AG04449 (cell line): ENCODE measurements at regions not wholly inside any gene's neighbourhood (a gene's known extent, or its start where the extent isn't known, plus 50 kb on each side); places are given as distances from the start of the nearest gene placed in this dataset.

Experiments
- CTCF ChIA-PET: fragments of 350-600 bp; formaldehyde crosslinking; extraction: SDS; loops from one replicate; lab custom pipeline; 2021; ENCODE audit warnings: antibody characterized with exemption; lab: Yijun Ruan, JAX
- POLR2A ChIA-PET: fragments of 400-600, 350-600 bp; formaldehyde crosslinking; extraction: SDS; loops from one replicate; lab custom pipeline; 2020; ENCODE audit warnings: antibody characterized with exemption, inconsistent platforms; lab: Yijun Ruan, JAX
- DNase-seq: peaks from one replicate; pipeline ENCODE4 v3.0.0-alpha.2; 2010; ENCODE audit warnings: low read depth, low spot score
- H3K4me3 ChIP-seq: 2 replicates; pipeline ENCODE4 v1.5.1; 2011; ENCODE audit warnings: low read depth, mild to moderate bottlenecking, control low read depth, low read length
- TF ChIP-seq, protein P1 (sequence below): IDR thresholded peaks from one replicate; pipeline ENCODE4 v1.5.1; 2011; ENCODE audit warnings: mild to moderate bottlenecking, moderate library complexity, low read length, control low read depth, inconsistent platforms; ENCODE audit not compliant: insufficient read depth; ENCODE audit errors: missing control alignments

DNA sequence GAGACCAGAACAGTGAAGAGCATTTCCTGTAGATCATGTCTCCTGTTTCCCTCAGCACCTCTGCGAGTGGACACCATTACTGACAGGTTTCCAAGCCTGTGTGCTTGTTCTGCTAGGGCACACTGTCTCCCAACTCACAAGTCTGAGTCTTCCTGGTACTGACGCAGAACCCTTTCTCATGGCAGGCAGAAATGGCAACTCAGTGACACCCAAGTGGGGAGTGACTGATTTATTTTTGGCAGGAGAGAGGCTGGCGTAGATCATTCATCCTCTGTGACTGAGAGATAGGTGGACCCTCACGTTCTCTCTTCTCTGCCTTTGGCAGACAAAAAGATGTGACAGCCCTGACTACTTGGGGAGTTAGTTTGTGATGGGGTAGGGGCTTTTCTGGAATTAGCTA, 183.4 kb downstream of the RFC3 start:
- ChIA-PET POLR2A (no interaction called here), CTCF (no interaction called here)
- no peak for DNase-seq
- TF ChIP-seq, protein P1, sequence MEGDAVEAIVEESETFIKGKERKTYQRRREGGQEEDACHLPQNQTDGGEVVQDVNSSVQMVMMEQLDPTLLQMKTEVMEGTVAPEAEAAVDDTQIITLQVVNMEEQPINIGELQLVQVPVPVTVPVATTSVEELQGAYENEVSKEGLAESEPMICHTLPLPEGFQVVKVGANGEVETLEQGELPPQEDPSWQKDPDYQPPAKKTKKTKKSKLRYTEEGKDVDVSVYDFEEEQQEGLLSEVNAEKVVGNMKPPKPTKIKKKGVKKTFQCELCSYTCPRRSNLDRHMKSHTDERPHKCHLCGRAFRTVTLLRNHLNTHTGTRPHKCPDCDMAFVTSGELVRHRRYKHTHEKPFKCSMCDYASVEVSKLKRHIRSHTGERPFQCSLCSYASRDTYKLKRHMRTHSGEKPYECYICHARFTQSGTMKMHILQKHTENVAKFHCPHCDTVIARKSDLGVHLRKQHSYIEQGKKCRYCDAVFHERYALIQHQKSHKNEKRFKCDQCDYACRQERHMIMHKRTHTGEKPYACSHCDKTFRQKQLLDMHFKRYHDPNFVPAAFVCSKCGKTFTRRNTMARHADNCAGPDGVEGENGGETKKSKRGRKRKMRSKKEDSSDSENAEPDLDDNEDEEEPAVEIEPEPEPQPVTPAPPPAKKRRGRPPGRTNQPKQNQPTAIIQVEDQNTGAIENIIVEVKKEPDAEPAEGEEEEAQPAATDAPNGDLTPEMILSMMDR, result no peak
- H3K4me3 ChIP-seq, result no peak overlapping the region

DNA sequence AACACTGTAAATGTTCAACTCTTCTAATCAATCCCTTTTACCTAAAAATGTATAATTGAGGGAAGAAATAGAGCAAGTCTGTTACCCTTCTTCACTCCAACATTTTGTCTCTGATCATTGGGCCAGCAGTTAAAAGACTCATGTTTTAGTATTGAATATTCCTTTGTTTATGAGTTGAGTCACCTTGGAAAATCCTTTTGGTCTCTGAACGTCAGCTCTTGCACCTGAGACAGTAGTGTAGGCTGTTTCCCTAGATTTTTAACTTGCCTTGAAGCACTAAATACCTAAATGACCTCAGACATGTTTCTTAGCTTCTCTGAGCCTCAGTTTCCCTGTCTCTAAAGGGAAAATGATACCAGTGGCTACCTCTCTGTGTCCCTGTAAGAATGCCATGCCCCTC, 184.2 kb downstream of the RFC3 start:
- DNase-seq, result no peak
- no peak overlapping the region for H3K4me3 ChIP-seq
- ChIA-PET POLR2A (no interaction called here), CTCF (no interaction called here)
- TF ChIP-seq, protein P1, result no peak

- DNase-seq, result no peak
- ChIA-PET POLR2A (no interaction called here), CTCF (no interaction called here)
- TF ChIP-seq, protein P1, result no peak
- H3K4me3 ChIP-seq, result no peak overlapping the region
These were observed 185.0 kb downstream of the RFC3 start for GRCh38 chr13:34002924-34003323.

DNA sequence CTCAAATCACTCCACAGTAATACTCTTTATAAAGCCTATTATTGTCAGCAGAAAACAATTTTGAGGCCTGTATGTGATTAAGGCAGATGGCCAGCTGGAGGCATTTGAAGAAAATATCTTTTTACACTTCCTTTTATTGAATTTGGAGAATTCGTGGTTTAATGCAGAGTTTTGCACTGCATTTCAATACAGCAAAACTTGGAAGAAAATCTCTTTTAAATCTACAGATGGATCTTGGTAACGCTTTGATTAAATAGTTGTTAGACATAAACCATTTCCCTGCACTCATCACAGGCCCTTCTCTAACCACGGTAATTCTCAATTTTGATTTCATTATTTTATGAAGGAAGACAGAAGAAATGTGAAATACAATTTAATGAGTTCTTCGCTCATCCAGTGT, 185.7 kb downstream of the RFC3 start:
- CTCF ChIA-PET, result no interaction called here
- DNase-seq, result no peak
- POLR2A ChIA-PET, result interaction anchor here (0.6 kb wide), 1 partner anchor 222 kb away, joined by 5 read pairs; no protein-coding TSS in a partner anchor
- no peak overlapping the region for H3K4me3 ChIP-seq
- TF ChIP-seq, protein P1, result no peak

DNA sequence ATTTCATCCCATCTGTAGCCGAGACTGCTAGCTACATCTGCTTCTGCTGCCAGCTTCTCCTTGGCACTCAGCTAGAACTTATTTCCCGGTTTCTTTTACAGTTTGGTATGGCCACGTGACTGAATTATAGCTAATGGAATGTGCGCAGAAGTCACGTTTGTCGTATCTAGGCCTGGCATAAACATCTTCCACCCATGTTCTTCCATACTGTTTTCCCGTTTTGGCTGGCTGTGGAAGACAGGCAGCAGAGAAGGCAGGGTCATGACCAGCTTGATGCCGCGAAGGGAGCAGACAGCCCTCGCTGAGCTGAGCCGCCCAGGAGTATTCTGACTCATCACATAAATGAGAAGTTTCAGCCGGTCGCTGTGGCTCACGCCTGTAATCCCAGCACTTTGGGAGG, 186.7 kb downstream of the RFC3 start:
- POLR2A ChIA-PET, result no interaction called here
- no peak for DNase-seq
- CTCF ChIA-PET, result no interaction called here

DNA sequence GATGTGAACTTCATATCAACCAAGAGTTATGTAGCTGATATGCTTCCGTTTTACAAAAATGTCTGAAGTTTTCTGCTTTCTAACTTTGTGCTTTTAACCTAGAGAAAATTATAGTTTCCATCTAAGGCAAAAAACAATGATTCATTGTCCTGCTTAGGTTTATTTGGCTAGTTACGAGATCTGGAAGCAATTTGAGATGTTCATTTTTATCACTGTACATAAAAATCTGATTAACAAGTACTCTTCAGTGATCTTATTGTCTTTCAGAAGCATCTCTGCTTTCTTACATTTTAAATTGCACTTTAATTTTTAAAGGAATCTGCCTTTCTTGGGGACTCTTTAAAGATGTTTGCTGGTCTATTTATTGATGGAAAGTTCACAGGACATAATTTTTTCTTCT, 188.1 kb downstream of the RFC3 start:
- H3K4me3 ChIP-seq, result no peak overlapping the region
- ChIA-PET POLR2A (no interaction called here), CTCF (interaction anchor here (1.1 kb wide), 1 partner anchor 13 kb away, joined by 3 read pairs; no protein-coding TSS in a partner anchor)
- DNase-seq, result no peak
- TF ChIP-seq, protein P1, result no peak

More for the DNA sequence above, 186.7 kb downstream of the RFC3 start:
- H3K4me3 ChIP-seq, result no peak overlapping the region
- TF ChIP-seq, protein P1, result no peak
